HG03439 (cell line): ENCODE measurements at regions not wholly inside any gene's neighbourhood (a gene's known extent, or its start where the extent isn't known, plus 50 kb on each side); places are given as distances from the start of the nearest gene placed in this dataset.

Experiments used
- ATAC-seq: cut with Tn5 transposase; IDR thresholded peaks from one replicate; pipeline ENCODE4 v1.9.1; 2021; ENCODE audit warnings: mild to moderate bottlenecking, moderate library complexity; ENCODE audit not compliant: unreplicated experiment

DNA sequence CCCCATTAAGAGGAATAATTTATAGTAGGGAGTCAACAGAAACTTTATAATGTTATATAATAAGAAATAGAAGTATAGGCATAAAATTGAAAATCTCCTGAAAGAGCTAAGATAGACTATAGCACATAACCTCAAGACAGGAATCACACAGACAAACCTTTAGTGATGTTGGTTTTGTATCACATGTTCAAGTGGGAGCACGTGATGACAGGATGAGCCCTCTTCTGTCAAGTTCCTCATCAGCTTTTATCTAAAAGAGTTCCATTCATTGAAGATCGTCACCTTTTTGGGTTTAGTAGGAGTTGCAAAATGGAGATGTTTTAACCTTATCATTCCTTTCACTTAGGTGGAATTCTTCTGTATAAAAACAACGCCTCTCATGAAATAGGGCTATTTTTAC, 127.0 kb downstream of the MCHR2 start:
- no peak for ATAC-seq

DNA sequence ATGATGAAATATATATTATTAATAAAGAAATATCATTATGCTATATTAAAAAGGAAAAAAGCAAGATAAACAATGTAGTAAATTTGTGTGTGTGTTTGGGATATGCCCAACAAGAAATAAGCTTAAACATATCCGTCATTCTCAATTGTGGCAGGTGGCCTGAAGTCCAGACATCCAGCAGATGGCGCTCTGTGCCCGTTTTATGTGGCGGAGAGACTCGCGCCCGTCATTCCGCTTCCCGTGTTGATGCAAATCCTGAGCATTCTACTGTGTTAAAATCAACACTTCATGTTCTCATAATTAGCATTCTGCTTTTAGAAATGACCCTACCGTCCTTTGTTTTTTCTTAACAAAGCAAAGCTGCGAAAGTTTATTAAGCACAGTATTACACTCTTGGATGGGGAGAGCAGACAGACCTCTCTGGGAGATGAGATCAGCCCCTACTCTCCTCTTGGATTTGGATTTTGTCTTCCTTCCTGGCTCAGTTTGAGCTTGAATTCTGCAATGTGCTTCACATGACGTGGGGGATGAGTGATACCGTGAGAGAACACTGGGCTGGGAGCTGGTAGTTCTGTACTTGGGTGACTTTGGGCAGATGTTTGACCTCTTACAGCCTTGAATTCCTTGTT, 125.8 kb downstream of the MCHR2 start:
- peak; percentile 95 for ATAC-seq
